IPS-18c (cell line): ENCODE measurements at regions not wholly inside any gene's neighbourhood (a gene's known extent, or its start where the extent isn't known, plus 50 kb on each side); places are given as distances from the start of the nearest gene placed in this dataset.

Experiments used
- H3K4me3 ChIP-seq: 2 replicates; pipeline ENCODE4 v1.7.0; 2013; ENCODE audit warnings: low read depth, mild to moderate bottlenecking, low read length, moderate library complexity; ENCODE audit not compliant: insufficient read depth
- H3K9me3 ChIP-seq: one replicate; pipeline ENCODE4 v1.6.1; 2013; ENCODE audit warnings: mild to moderate bottlenecking, low read length, moderate library complexity; ENCODE audit not compliant: control insufficient read depth, insufficient read depth

GRCh38 chr11:10938650-10939387 lies 81.0 kb upstream of the ZBED5 start:
- no peak overlapping the region for H3K4me3 ChIP-seq

GRCh38 chr11:10938231-10938630 lies 80.4 kb upstream of the ZBED5 start:
- Histone ChIP-seq H3K9me3 (no peaks in the 10 kb centered on the region), H3K4me3 (no peak overlapping the region)

More at GRCh38 chr11:10938650-10939387, 81.0 kb upstream of the ZBED5 start:
- H3K9me3 ChIP-seq: no peaks in the 10 kb centered on the region

- Histone ChIP-seq H3K4me3 (no peak overlapping the region), H3K9me3 (no peaks in the 10 kb centered on the region)
Measured at GRCh38 chr11:10937385-10937771, 79.5 kb upstream of the ZBED5 start.

- Histone ChIP-seq H3K9me3 (no peaks in the 10 kb centered on the region), H3K4me3 (no peak overlapping the region)
Measured at GRCh38 chr11:10936626-10937384, 79.0 kb upstream of the ZBED5 start.

GRCh38 chr11:10935015-10935559 lies 77.2 kb upstream of the ZBED5 start:
- Histone ChIP-seq H3K4me3 (no peak overlapping the region), H3K9me3 (no peaks in the 10 kb centered on the region)

- Histone ChIP-seq H3K4me3 (peak overlapping the region; percentile 86), H3K9me3 (peaks cover 2% of the 10 kb centered on the region)
Measured at GRCh38 chr11:10934293-10934860, 76.5 kb upstream of the ZBED5 start.

- H3K9me3 ChIP-seq: peaks cover 2% of the 10 kb centered on the region
- peak overlapping the region; percentile 86 for H3K4me3 ChIP-seq
Measured at GRCh38 chr11:10933455-10934292, 75.8 kb upstream of the ZBED5 start.

- no peak overlapping the region for H3K4me3 ChIP-seq
- H3K9me3 ChIP-seq: peaks cover 2% of the 10 kb centered on the region
Measured at GRCh38 chr11:10932976-10933375, 75.1 kb upstream of the ZBED5 start.

GRCh38 chr11:10931761-10932670 lies 74.2 kb upstream of the ZBED5 start:
- H3K4me3 ChIP-seq: peak overlapping the region; percentile 62
- H3K9me3 ChIP-seq: peaks cover 2% of the 10 kb centered on the region

- H3K9me3 ChIP-seq: peaks cover 2% of the 10 kb centered on the region
- peak overlapping the region; percentile 62 for H3K4me3 ChIP-seq
Measured at GRCh38 chr11:10930972-10931760, 73.3 kb upstream of the ZBED5 start.

- H3K9me3 ChIP-seq: peaks cover 2% of the 10 kb centered on the region
- peak overlapping the region; percentile 62 for H3K4me3 ChIP-seq
Measured at GRCh38 chr11:10930224-10930971, 72.5 kb upstream of the ZBED5 start.

GRCh38 chr11:10927538-10927937 lies 69.7 kb upstream of the ZBED5 start:
- Histone ChIP-seq H3K9me3 (peaks cover 2% of the 10 kb centered on the region), H3K4me3 (no peak overlapping the region)

GRCh38 chr11:10926801-10927211 lies 69.0 kb upstream of the ZBED5 start:
- no peak overlapping the region for H3K4me3 ChIP-seq
- H3K9me3 ChIP-seq: peaks cover 2% of the 10 kb centered on the region

- H3K4me3 ChIP-seq: no peak overlapping the region
- peaks cover 2% of the 10 kb centered on the region for H3K9me3 ChIP-seq
Measured at GRCh38 chr11:10925149-10925926, 67.5 kb upstream of the ZBED5 start.
